GM18508 (cell line): ENCODE measurements at regions not wholly inside any gene's neighbourhood (a gene's known extent, or its start where the extent isn't known, plus 50 kb on each side); places are given as distances from the start of the nearest gene placed in this dataset.

Experiments used
- ATAC-seq: cut with Tn5 transposase; IDR thresholded peaks from one replicate; pipeline ENCODE4 v1.9.1; 2021; ENCODE audit warnings: moderate number of reproducible peaks; ENCODE audit not compliant: insufficient read depth, unreplicated experiment

GRCh38 chr10:131516285-131516684 lies 204.8 kb upstream of the TCERG1L start:
- ATAC-seq: no peak

- ATAC-seq: no peak
These were observed 206.3 kb upstream of the TCERG1L start for GRCh38 chr10:131517781-131518180.

- no peak for ATAC-seq
These were observed 208.4 kb upstream of the TCERG1L start for GRCh38 chr10:131519723-131520605.

- ATAC-seq: no peak
These were observed 220.0 kb upstream of the TCERG1L start for GRCh38 chr10:131531265-131532190.

- no peak for ATAC-seq
These were observed 220.8 kb upstream of the TCERG1L start for GRCh38 chr10:131532291-131532690.

GRCh38 chr10:131532745-131533341 lies 221.3 kb upstream of the TCERG1L start:
- ATAC-seq: no peak

- no peak for ATAC-seq
These were observed 222.5 kb upstream of the TCERG1L start for GRCh38 chr10:131533846-131534526.

GRCh38 chr10:131534836-131535235 lies 223.3 kb upstream of the TCERG1L start:
- no peak for ATAC-seq

- ATAC-seq: no peak
These were observed 225.2 kb upstream of the TCERG1L start for GRCh38 chr10:131536676-131537075.

- no peak for ATAC-seq
These were observed 225.8 kb upstream of the TCERG1L start for GRCh38 chr10:131537281-131537680.

GRCh38 chr10:131544495-131544894 lies 233.0 kb upstream of the TCERG1L start:
- ATAC-seq: no peak

GRCh38 chr10:131546086-131546810 lies 234.7 kb upstream of the TCERG1L start:
- ATAC-seq: no peak

GRCh38 chr10:131547129-131547799 lies 235.7 kb upstream of the TCERG1L start:
- ATAC-seq: no peak

- no peak for ATAC-seq
These were observed 236.7 kb upstream of the TCERG1L start for GRCh38 chr10:131548176-131548575.

GRCh38 chr10:131549116-131549515 lies 237.6 kb upstream of the TCERG1L start:
- no peak for ATAC-seq

- ATAC-seq: no peak
These were observed 241.6 kb upstream of the TCERG1L start for GRCh38 chr10:131553121-131553520.

GRCh38 chr10:131553581-131553980 lies 242.1 kb upstream of the TCERG1L start:
- no peak for ATAC-seq

- no peak for ATAC-seq
These were observed 243.3 kb upstream of the TCERG1L start for GRCh38 chr10:131554821-131555220.

- no peak for ATAC-seq
These were observed 243.9 kb upstream of the TCERG1L start for GRCh38 chr10:131555406-131555805.
